ENCODE measurements at regions not wholly inside any gene's neighbourhood (a gene's known extent, or its start where the extent isn't known, plus 50 kb on each side); places are given as distances from the start of the nearest gene placed in this dataset.

DNA sequence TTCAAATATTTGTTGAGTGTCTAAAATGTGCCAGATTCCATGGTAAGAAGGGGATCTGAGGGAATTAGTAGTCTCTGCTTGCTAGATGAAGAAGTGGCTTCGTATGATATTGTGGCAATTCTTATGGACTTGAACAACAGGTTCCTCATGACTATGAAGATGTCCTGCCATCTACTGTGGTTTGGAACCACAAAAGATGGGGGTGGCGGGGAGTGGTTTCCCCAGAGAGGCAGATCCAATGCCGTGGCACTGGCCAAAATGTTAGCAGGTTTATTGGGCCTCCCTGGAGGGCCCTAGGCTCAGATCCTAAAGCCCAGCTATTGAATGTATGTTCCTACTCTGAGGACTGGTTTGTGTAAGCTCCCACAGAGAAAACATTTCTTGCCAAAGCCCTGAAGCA lies 120.8 kb downstream of the RGS2 start:
- Histone ChIP-seq H3K9me2 (no peaks in the 10 kb centered on the region), H3K4me3 (ENCODE audit: low read depth in 2 of 2, low read length in 1 of 2) (no peak overlapping the region), H4K20me1 (ENCODE audit: insufficient read depth) (no peaks in the 10 kb centered on the region), H3F3A (replicated peaks; ENCODE audit: insufficient read depth) (no peaks in the 10 kb centered on the region), H3K4me1 (ENCODE audit: control insufficient read depth in 1 of 2, insufficient read depth in 2 of 2, low read depth in 1 of 2, low read length in 1 of 2) (peaks cover 0 to 4% of the 10 kb centered on the region in 2 experiments; a peak in 1 of 4 replicates), H3K4me2 (no peak overlapping the region), H3K9ac (no peak overlapping the region), H3K27me3 (ENCODE audit: insufficient read depth) (no peaks in the 10 kb centered on the region), H3K79me2 (ENCODE audit: insufficient read depth) (no peaks in the 10 kb centered on the region), H2AFZ (ENCODE audit: low read depth) (no peak overlapping the region), H3K36me3 (replicated peaks in 1 of 2; ENCODE audit: control insufficient read depth in 1 of 2, insufficient read depth in 2 of 2, low read length in 1 of 2) (no peaks in the 10 kb centered on the region), H3K9me3 (no peaks in the 10 kb centered on the region), H3K27ac (ENCODE audit: low read depth in 2 of 2, low read length in 1 of 2) (no peak overlapping the region)
- TF ChIP-seq TAF1 (IDR thresholded peaks at IDR 0.05; ENCODE audit: borderline replicate concordance, low read depth, low read length) = no peak
- no peak for TF ChIP-seq GATA2 (CRISPR knock-in tag; IDR thresholded peaks at IDR 0.05)
- TF ChIP-seq, protein P1, sequence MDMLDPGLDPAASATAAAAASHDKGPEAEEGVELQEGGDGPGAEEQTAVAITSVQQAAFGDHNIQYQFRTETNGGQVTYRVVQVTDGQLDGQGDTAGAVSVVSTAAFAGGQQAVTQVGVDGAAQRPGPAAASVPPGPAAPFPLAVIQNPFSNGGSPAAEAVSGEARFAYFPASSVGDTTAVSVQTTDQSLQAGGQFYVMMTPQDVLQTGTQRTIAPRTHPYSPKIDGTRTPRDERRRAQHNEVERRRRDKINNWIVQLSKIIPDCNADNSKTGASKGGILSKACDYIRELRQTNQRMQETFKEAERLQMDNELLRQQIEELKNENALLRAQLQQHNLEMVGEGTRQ (IDR thresholded peaks at IDR 0.05; ENCODE audit: borderline replicate concordance, low read depth, low read length) = no peak
- TF ChIP-seq TEAD4 (IDR thresholded peaks at IDR 0.05; ENCODE audit: borderline replicate concordance, insufficient read depth) = no peak
- no peak for TF ChIP-seq EP300 (IDR thresholded peaks at IDR 0.05; ENCODE audit: borderline replicate concordance in 1 of 2, low read depth in 1 of 2, low read length in 1 of 2)
- TF ChIP-seq TCF12 (IDR thresholded peaks at IDR 0.05) = no peak
- TF ChIP-seq NFIC (IDR thresholded peaks at IDR 0.05; ENCODE audit: borderline replicate concordance) = no peak
- TF ChIP-seq EZH2phosphoT487 (IDR thresholded peaks at IDR 0.05; ENCODE audit: borderline replicate concordance, low read depth) = no peak
- TF ChIP-seq, protein P2, sequence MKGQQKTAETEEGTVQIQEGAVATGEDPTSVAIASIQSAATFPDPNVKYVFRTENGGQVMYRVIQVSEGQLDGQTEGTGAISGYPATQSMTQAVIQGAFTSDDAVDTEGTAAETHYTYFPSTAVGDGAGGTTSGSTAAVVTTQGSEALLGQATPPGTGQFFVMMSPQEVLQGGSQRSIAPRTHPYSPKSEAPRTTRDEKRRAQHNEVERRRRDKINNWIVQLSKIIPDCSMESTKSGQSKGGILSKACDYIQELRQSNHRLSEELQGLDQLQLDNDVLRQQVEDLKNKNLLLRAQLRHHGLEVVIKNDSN (IDR thresholded peaks at IDR 0.05; ENCODE audit: borderline replicate concordance, low read depth) = no peak
- no peak for TF ChIP-seq RAD21 (IDR thresholded peaks at IDR 0.05; ENCODE audit: low read length)
- no peak for TF ChIP-seq RCOR1 (IDR thresholded peaks at IDR 0.05; ENCODE audit: low read length)
- no peak for TF ChIP-seq MEF2A (IDR thresholded peaks at IDR 0.05; ENCODE audit: borderline replicate concordance, low read depth)
- no peak for TF ChIP-seq SMC3 (IDR thresholded peaks at IDR 0.05; ENCODE audit: low read depth, low read length)
- no peak for TF ChIP-seq CHD2 (IDR thresholded peaks at IDR 0.05; ENCODE audit: low read length, partially characterized antibody)
- POLR2A ChIA-PET = no interaction called here
- DNase-seq = no peak
- WGBS (ENCODE audit: low lambda C conversion rate) = 82% methylated on average over 3 of the region's 3 CpGs
- CTCF ChIA-PET = interaction anchor here (0.7 to 1.3 kb wide), 2 partner anchors 12 to 13 kb away, joined by 3 read pairs; no protein-coding TSS in a partner anchor

DNA sequence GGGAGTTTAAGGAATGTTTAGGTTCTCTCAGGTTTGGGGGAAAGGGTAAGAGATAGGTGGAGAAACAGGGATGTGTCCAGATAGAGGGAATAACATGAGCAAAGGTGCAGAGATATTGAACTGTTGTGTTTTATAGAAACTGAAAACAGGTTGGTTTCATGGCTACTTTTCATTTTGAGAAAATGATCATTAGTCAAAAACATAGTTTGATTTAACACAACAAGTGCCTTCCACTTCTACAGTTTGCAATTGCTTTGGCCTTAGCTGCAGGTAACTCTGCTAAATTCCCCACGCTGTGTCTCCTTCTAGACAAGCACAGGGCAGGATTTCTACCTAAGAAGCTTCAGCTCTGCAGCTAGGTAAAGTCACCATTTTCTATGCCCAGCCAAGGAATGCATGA lies 124.9 kb downstream of the RGS2 start:
- no peaks in the 10 kb centered on the region; a peak in 1 of 4 replicates for H3K4me1 ChIP-seq (ENCODE audit: control insufficient read depth in 1 of 2, insufficient read depth in 2 of 2, low read depth in 1 of 2, low read length in 1 of 2)
- H3K36me3 ChIP-seq (replicated peaks in 1 of 2; ENCODE audit: control insufficient read depth in 1 of 2, insufficient read depth in 2 of 2, low read length in 1 of 2) = no peaks in the 10 kb centered on the region
- no peaks in the 10 kb centered on the region for H3K79me2 ChIP-seq (ENCODE audit: insufficient read depth)
- H3K9ac ChIP-seq = no peak overlapping the region
- H3K4me2 ChIP-seq = no peak overlapping the region
- H3F3A ChIP-seq (replicated peaks; ENCODE audit: insufficient read depth) = no peaks in the 10 kb centered on the region
- no peak overlapping the region for H2AFZ ChIP-seq (ENCODE audit: low read depth)
- no peak overlapping the region for H3K4me3 ChIP-seq (ENCODE audit: low read depth in 2 of 2, low read length in 1 of 2)
- TF ChIP-seq CHD2 (IDR thresholded peaks at IDR 0.05; ENCODE audit: low read length, partially characterized antibody) (no peak), MEF2A (IDR thresholded peaks at IDR 0.05; ENCODE audit: borderline replicate concordance, low read depth) (no peak), TCF12 (IDR thresholded peaks at IDR 0.05) (no peak), SMC3 (IDR thresholded peaks at IDR 0.05; ENCODE audit: low read depth, low read length) (no peak)
- TF ChIP-seq, protein P3, sequence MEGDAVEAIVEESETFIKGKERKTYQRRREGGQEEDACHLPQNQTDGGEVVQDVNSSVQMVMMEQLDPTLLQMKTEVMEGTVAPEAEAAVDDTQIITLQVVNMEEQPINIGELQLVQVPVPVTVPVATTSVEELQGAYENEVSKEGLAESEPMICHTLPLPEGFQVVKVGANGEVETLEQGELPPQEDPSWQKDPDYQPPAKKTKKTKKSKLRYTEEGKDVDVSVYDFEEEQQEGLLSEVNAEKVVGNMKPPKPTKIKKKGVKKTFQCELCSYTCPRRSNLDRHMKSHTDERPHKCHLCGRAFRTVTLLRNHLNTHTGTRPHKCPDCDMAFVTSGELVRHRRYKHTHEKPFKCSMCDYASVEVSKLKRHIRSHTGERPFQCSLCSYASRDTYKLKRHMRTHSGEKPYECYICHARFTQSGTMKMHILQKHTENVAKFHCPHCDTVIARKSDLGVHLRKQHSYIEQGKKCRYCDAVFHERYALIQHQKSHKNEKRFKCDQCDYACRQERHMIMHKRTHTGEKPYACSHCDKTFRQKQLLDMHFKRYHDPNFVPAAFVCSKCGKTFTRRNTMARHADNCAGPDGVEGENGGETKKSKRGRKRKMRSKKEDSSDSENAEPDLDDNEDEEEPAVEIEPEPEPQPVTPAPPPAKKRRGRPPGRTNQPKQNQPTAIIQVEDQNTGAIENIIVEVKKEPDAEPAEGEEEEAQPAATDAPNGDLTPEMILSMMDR (IDR thresholded peaks at IDR 0.05) = no peak
- TF ChIP-seq, protein P4, sequence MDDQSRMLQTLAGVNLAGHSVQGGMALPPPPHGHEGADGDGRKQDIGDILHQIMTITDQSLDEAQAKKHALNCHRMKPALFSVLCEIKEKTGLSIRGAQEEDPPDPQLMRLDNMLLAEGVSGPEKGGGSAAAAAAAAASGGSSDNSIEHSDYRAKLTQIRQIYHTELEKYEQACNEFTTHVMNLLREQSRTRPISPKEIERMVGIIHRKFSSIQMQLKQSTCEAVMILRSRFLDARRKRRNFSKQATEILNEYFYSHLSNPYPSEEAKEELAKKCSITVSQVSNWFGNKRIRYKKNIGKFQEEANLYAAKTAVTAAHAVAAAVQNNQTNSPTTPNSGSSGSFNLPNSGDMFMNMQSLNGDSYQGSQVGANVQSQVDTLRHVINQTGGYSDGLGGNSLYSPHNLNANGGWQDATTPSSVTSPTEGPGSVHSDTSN (IDR thresholded peaks at IDR 0.05) = no peak
- 100% methylated on average over 1 of the region's 1 CpG for WGBS (ENCODE audit: low lambda C conversion rate)
- H3K9me2 ChIP-seq = no peaks in the 10 kb centered on the region
- CTCF ChIA-PET = no interaction called here
- POLR2A ChIA-PET = no interaction called here
- DNase-seq = no peak
- no peak overlapping the region for H3K27ac ChIP-seq (ENCODE audit: low read depth in 2 of 2, low read length in 1 of 2)
- no peaks in the 10 kb centered on the region for H3K27me3 ChIP-seq (ENCODE audit: insufficient read depth)
- no peaks in the 10 kb centered on the region for H4K20me1 ChIP-seq (ENCODE audit: insufficient read depth)
- no peaks in the 10 kb centered on the region for H3K9me3 ChIP-seq
